CD4-positive, alpha-beta T cell treated with Interleukin-4 for 1 hour (primary cell): ENCODE measurements at regions not wholly inside any gene's neighbourhood (a gene's known extent, or its start where the extent isn't known, plus 50 kb on each side); places are given as distances from the start of the nearest gene placed in this dataset.
"Not testable (repeated sequence)": the region's sequence is repeated elsewhere in the genome, so short reads cannot be mapped to it uniquely, and the experiment has no call there.

Experiments
- DNase-seq, 2 donors: peaks; one replicate each; pipeline ENCODE4 v3.0.0-alpha.2; 2020 to 2022

DNA sequence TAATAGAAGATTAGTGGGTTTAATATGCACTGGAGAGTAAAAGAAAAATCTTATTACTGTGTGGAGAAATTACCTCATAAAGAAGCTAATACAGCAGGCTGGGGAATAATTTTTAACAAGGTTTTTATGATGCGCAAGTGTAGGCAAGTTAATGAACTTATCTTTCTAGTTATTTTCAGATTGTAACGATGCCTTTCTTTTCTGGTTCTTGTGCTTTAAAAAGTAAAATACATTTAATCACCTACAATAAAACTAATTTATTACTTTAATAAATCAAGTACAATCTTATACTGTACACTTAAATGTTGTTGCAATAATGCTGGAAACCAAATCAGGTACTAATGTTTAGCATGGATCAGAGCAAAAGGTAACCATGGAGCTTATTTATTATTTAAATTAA is 266.6 kb downstream of the ZIC1 start:
- DNase-seq: no peak

DNA sequence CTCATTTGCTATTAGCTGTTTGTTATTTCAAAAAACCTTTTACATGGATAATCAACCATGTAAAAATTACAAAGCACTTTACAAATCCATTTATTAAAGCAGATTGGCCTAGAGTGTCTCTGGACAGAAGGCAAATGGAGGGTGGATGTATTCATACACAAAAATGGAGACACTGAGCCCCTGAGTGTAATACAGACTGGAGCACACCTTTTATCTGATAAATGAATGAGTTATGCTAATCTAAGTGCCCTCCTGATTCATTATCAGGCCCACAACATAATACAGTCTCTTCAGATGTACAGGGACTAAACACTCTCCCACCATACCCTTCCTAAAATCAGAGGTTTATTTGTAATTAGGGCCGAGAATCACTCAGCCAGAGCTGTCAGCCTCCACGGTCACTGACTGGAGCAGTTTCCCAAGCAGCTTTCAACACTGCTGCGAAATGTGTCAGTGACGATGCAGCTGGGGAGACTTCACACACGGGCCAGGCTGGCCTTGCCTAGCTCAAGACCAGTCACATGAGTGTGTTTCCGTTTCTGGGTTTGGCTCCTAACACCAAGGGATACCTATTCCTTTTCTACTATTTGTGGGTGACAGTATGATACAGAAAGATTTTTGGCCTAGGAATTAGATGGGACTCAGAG is 271.8 kb downstream of the ZIC1 start:
- DNase-seq: no peak

DNA sequence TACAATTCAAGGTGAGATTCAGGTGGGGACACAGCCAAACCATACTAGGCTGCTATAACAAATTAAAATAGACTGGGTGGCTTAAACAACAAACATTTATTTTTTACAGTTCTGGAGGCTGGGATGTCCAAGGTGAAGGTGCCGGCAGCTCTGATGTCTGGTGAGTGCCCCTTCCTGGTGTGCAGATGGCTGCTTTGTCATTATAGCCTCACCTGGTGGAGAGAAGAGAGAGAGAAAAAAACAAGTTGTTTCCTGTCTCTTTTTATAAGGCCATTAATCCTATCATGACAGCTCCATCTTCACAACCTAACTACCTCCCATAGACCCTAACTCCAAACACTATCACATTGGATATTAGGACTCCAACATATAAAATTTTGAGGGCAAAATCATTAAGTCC is 279.7 kb downstream of the ZIC1 start:
- no peak for DNase-seq

DNA sequence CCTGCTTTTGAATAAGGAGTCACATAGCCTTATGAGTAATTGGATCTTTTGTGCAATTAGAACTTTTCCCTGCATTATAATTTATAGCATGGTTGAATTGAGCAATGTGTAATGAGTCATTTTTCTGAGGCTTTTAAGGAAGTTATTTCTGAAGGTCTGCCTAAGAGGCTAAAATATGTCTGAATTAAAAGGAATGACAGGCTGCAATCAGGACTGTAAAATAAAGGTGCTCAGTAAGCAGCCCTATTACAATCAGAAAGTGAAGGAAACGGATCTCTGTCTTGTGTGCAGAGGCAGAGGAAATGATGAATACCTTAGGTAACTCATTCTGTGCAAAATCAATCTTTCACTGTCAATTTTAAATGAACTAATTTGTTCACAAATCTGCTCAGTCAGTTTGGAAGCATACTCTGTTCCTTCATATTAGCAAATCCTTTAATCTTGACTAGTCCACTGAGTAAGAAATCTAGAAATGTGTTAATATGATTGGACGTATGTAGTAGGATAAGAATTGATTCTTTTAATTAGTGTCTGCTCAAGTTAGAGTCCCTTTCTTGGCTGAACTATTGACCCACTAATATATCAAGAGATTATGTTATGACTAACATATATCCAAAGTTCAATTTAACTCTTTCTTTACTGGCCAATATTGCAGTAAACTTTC is 290.1 kb downstream of the ZIC1 start:
- no peak for DNase-seq

DNA sequence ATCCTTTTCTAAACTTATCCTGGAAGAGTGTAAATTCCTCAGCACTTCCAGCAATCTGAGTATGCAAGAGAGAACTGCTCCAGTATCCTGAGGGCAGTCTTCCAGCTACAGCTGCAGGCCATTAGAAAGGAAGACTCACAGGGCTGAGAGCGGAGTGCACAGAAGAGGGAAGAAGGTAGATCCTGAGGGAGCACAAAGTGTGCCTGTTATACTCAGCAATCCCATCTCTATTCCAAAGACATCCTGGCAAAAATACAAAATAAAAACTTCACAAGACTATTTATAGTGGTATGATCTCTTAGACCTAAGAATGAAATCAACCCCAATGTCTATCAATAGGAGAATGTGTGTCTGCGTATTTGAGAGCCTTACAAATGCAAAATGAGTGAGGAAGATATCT is 292.0 kb downstream of the ZIC1 start:
- DNase-seq: no peak

DNA sequence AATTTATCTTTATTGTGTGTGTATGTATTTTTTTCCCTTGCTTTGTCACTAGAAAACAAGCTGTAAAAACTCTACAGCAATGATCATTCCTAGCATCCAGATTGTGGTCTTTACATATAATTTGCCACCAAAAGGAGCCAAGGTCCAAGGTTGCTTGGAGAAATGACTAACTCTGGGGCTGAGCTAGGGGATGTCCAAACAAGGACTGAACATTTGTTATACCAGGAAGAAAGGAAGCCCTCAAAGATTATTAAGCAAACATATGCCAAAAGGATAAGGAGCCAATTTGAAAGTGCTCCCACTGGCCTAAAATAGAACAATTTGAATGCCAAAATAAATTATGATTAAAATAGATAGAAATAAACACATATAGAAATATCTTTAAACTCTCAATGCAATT is 293.3 kb downstream of the ZIC1 start:
- no peak for DNase-seq

DNA sequence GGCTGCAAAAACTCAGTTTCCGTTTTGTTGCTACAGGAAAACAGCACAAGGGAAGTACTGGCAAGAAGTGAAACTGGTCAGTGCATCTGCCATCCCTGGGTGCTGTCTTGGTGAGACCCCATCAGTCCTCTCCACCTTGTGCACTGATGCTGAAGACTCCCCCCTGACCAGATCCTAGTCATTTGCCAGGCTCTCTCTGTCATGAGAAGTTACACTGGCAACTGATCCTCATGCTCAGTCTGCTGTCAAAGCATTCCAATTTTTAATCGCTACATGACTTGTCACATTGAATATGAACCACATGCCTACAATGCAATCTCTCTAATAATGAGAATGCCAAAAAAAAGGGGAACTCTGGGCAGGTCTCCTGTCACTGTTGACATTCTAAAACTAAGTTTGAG is 296.5 kb downstream of the ZIC1 start:
- DNase-seq: no peak

DNA sequence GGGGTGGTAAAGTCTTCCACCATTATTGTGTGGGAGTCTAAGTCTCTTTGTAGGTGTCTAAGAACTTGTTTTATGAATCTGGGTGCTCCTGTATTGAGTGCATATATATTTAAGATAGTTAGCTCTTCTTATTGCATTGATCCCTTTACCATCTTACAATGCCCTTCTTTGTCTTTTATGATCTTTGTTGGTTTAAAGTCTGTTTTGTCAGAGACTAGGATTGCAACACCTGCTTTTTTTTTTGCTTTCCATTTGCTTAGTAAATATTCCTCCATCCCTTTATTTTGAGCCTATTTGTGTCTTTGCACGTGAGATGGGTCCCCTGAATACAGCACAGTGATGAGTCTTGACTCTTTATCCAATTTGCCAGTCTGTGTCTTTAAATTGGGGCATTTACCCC is 301.6 kb downstream of the ZIC1 start:
- DNase-seq: not testable (repeated sequence)

DNA sequence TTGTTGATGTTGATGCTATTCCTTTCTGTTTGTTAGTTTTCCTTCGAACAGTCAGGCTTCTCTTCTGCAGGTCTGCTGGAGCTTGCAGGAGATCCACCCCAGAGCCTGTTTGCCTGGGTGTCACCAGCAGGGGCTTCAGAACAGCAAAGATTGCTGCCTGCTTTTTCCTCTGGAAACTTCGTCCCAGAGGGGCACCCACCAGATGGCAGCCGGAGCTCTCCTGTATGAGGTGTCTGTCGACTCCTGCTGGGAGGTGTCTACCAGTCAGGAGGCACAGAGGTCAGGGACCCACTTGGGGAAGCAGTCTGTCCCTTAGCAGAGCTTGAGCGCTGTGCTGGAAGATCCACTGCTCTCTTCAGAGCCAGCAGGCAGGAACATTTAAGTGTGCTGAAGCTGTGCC is 303.2 kb downstream of the ZIC1 start:
- DNase-seq: no peak

DNA sequence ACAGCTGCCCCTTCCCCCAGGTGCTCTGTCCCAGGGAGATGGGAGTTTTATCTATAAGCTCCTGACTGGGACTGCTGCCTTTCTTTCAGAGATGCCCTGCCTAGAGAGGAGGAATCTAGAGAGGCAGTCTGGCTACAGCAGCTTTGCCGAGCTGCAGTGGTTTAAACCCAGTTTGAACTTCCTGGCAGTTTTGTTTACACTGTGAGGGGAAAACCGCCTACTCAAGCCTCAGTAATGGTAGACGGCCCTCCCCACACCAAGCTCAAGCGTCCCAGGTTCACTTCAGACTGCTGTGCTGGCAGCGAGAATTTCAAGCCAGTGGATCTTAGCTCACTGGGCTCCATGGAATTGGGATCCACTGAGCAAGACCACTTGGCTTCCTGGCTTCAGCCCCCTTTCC is 303.6 kb downstream of the ZIC1 start:
- not testable (repeated sequence) for DNase-seq

DNA sequence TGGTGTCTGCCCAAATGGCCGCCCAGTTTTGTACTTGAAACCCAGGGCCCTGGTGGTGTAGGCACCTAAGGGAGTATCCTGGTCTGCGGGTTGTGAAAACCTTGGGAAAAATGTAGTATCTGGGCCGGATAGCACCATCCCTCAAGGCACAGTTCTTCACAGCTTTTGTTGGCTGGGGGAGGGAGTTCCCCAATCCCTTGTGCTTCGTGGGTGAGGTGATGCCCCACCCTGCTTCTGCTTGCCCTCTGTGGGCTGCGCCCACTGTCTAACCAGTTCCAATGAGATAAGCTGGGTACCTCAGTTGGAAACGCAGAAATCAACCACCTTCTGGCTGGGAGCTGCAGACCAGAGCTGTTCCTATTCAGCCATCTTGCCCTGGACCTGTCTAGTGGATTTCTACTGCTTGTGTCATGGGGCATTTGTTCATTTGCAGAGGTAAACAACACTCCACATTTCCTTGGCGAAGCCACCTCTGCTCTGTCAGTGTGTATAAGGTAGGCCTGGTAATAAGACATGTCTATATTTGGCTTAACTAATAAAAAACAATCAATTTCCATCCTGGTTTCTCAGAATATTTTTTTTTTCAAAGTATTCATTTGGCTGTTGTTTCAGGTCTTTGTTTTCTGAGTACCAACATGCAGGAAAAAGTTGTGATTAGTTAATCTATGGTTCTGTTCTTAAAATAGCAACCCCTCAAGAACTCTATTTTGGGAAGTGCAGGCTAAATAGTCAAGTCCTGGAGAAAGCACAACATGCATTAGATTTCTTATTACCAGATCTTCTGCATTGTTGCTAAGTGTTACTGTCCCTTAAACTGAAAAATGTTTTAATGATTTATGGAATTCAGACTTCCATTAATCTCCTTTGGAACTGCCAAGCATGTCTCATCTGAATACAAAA is 304.3 kb downstream of the ZIC1 start:
- DNase-seq: no peak

DNA sequence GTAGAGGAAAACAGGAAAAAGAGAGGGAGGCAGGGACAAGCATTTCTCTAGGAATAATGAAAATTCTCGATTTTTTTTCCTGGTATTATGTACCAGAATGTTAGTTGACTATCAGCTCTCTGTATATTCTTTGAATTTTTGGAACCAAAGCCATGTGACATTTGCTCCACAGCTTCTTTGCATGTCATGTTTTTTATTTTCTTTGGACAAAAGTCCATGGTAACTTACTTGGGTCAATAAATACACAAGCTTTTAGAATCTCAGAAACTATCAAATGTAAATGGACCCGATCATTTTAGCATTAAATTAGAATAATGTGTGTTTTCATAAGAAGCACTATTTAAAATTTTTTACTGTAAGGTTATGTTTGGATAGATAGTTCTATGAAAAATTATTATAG is 320.5 kb downstream of the ZIC1 start:
- DNase-seq: no peak

DNA sequence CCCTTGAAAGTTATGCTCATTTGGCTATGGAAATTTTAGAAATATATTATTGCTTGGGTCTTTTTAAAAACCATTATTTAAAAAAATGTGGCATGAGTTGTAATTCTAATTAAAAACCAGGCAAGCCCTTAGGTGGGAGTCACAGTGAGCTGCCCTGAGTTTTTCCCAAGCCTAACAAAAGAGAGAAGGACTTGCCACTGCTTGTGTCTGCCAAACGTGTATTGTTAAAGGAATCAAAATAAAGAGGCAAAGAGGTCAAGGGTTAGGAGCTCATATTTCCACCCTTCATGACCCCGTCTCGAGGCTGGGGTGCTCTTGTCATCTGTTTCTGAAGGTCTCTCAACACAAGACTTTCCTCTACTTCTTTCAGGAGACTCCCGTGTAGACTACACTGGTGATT is 321.1 kb downstream of the ZIC1 start:
- DNase-seq: no peak

DNA sequence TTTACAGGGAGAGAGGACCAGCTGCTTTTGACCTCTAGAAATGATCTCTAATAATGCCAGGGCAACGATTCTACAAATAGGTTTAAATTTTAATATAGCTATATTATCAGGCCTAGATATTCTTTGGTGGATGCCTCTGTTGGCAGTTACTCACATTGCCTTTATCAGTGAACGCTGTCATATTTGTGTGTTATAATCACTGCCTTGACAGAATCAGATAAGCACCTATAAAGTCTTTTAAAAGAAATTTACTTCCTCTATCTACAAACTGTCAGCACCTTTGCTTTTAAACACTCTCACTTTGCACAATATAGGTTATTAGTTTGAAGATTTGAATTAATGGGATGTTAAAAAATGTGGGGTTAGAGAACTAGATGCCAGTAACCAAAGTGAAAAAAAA is 324.1 kb downstream of the ZIC1 start:
- no peak for DNase-seq

DNA sequence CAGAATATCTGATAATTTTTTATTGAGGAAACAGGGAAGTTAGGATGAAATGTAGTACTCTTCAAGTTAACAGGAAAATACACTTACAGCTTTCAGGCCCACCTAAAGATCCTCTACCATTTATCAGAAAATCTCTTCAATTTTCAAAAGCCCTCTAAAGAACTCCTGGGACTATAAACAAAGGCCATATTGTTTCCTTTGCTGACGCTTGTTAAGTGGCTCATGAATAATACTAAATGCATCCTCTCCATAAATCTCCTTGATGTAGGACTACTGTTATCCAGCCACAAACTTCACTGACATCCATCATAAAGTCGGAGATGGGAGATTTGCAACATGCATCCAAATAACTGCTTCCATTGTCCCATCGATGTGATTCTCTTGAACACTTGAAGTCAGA is 326.5 kb downstream of the ZIC1 start:
- DNase-seq: no peak

DNA sequence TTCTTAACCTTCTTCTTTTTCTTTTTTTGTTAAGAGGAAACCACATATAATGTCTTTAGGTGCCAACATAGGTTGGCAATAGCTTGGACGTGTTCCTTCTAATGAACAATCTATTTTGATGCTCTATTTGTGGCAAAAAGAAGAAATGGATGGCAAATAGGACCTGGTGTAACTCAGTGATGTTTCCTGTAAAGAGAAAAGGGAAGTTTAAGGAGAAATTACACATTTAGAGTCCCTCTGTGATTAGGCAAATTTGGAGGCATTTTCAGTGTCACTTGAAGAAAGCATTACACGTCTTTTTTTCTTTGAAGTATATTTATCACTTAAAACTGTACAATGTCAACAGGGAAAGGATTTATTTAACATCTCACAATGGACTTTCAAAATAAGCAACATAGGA is 327.1 kb downstream of the ZIC1 start:
- no peak for DNase-seq

DNA sequence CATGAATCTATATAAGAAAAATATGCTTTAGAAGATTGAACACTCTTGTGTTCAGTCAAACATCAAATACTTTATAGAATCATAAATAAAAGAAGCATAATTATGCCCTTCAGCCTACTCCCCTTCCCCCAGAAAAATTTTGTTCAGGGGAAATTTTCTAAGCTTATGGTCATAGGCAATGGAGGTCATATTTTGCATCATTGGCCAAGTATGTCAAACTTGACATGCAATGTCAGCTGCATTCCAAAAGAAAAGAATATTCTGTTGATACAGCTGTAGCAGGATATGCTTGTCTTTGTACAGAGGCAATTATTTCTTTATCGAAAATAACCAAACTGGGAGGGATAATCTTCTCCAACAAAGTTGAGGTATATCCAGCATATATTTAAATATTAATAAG is 328.2 kb downstream of the ZIC1 start:
- no peak for DNase-seq

DNA sequence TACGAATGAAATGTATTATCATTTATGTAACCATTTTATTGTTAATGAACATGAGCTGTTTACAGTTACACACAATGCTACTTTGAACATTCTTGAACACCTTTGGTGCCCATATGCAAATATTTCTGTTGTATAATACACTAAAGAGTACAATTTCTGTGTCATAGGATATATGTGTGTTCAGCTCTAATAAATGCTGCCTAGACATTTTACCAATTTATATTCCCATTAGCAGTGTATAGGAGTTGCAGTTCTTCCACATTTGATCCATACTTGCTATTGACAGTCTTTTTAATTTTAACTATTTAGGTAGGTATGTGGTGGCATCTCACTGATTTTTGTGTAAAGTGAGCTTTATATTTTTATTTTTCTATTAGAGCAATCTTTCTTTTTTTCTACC is 331.8 kb downstream of the ZIC1 start:
- DNase-seq: no peak

DNA sequence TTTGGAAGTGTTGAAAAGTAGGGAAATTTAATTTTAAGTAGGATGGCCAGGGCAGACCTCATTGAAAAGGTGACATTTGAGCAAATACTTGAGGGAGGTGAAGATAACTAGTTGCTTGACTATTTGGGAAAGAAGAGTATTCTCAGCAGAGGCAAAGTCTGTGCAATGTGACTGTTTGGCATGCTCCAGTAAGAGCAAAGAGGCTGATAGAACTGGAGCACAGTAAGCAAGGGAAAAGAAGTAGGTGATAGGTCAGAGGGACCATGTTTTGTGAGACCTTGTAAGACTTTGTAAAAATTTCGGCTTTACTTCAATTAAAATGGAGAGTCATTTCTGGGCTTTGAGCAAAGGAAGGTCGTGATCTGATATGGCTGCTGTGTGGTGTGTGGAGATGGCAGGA is 335.8 kb downstream of the ZIC1 start:
- no peak for DNase-seq

DNA sequence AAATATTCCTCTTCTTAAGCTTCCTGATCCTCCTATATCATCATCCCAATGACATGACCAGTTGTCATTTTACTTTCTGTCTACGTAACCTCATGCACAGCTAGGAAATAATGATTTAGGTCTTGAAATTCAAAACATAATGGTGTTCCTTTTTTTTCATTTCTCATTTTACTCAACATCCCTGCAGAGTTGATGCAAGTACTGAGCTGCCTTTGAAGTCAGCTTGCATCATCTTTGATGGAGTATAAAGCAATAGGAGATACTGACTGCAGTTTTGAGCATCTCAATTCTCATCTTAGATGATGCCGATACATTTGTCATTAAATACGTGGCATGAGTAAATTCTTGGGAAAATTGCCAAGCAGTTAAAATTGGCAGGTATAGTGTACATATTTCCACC is 346.1 kb downstream of the ZIC1 start:
- DNase-seq: no peak

DNA sequence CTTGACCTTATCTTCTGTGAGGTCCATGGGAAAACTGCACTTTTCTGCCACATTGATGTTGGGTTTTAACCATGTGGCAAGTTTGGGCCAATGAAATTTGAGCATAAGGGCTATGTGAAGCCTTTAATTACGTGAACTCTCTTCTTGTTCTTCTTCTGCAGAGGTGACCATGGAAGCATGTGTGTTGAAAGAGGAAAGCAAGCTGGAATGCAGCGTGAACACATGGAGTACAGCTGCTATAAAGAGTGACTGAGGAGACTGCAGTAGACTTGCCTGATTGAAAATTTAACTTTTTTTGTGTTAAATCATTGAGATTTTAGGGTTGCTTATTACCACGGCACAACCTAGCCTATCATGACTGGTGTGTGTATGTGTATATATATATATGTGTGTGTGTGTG is 347.3 kb downstream of the ZIC1 start:
- DNase-seq: no peak

DNA sequence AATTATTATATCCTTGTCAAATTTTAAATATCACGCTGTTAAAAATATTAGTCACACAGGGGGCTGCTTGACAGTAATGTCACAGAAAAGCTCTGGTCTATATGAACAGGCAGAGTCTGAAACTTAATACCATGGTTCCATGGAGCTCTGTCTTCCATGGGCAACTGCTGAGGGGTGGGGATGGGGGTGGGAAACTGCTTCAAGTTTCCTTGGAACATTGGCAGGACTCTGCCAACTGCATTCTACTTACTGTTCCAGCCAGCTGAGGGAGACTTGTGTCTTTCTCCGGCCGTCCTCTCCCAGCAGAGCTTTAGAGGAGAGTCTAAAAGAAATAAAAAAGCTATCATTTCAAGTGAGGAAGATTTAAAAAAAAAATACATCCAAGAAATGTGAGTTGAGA is 348.7 kb downstream of the ZIC1 start:
- DNase-seq: no peak

DNA sequence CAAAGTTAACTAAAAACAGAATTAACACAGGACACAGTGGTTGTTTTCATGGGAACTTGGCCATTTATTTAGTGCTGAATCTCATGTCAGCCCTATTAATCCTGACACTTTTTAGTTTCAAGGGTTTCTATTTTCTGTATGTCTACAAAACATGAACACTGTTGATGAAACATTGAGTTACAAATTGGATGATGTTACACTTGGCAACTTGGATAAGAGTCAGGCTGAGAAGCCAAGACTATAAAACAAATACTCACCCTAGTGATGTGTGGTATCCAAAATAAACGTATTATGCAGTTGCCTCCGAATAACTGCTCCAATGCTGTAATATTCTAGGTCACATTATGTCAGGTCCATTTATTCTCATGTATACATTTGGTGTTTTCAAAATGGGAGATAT is 349.6 kb downstream of the ZIC1 start:
- DNase-seq: no peak

DNA sequence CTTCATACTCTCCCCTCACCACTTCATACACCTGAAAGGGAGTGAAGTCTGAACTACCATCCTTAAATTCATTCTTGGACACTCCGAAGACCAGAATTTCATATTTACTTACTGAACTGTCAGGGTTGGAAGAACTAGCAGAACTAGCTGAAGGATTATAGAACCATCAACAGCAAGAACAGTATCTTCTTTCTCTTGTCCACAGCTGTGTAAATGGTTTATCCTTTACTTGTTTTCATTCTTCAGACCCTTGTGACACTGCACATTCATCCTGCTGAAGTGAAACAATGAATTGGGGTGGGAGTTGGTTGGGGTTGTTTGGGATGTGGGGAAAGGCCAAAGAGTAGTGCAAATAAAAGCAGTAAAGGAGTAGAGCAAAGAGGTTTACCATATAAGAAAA is 350.9 kb downstream of the ZIC1 start:
- DNase-seq: no peak
